Astrocyte (in vitro differentiated cells and primary cell): ENCODE measurements at regions not wholly inside any gene's neighbourhood (a gene's known extent, or its start where the extent isn't known, plus 50 kb on each side); places are given as distances from the start of the nearest gene placed in this dataset.

Experiments used
- CTCF ChIP-seq: IDR thresholded peaks from 2 replicates; pipeline ENCODE4 v1.5.1; 2011; ENCODE audit warnings: low read depth, mild to moderate bottlenecking, inconsistent platforms, low read length, moderate library complexity; ENCODE audit not compliant: insufficient read depth
- EZH2 ChIP-seq: IDR thresholded peaks from 2 replicates; pipeline ENCODE4 v1.6.1; 2012; ENCODE audit warnings: mild to moderate bottlenecking, low read length, inconsistent platforms; ENCODE audit not compliant: insufficient read depth

GRCh38 chr3:70808881-70809280, 496.4 kb upstream of the MDFIC2 start:
- TF ChIP-seq CTCF (no peak), EZH2 (no peak)
